GM19238 (cell line): ENCODE measurements at regions not wholly inside any gene's neighbourhood (a gene's known extent, or its start where the extent isn't known, plus 50 kb on each side); places are given as distances from the start of the nearest gene placed in this dataset.

Source experiments
- DNase-seq: peaks from one replicate; pipeline ENCODE4 v3.0.0; 2011; ENCODE audit warnings: low spot score; ENCODE audit not compliant: insufficient read length

DNA sequence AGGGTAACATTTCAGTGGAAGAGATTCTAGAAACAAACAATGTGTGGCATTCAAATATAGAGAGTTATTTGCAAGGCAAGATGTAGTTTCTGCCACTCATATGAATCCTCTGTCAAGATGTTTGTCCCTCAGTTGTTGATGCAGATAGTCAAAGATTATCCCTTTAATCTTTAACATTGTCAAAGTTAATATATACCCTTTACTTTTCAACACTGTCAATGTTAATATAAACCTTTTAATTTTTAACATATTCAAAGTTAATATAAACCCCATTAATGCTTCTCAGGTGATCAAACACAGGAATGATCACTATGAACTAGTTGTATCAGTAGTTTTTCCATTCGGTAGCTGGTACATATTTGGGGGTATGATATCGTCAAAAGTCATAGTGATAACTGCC lies 51.9 kb upstream of the PICALM start:
- DNase-seq, result no peak

DNA sequence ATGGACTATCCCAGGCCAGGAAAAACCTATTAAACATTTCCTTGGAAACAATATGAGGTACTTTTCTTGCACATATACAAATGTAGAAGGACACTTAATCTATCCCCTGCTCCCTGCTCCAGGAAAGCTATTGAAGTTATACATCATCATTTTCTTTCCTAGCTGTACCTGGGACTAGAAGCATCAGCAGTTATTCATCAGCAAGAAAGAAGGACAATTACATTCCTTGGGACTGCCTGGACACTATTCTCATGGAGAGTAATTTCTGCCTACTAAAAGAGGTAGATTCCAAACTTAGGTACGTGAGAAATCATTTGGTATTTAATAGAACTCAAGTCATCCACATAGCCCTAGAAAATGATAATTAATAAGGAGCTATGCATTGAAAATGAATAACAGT lies 51.0 kb upstream of the PICALM start:
- no peak for DNase-seq

DNA sequence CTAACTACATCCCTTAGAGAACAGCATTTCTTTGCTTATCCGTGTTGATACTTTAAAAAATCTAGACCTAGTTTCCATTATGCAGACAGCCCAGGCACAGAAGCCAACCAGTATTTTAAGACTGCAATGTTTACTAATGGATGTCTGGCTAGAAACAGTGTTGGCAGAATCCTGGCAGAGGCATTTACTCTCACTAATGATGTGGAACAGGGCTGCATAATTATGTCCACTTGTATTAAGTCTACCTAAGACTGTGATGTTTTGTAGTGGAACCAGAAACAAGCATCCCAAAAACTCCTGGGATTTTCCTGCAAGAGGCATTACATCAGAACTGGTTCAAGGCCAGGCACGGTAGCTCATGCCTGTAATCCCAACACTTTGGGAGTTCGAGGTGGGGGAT lies 50.2 kb upstream of the PICALM start:
- DNase-seq, result no peak
